ENCODE measurements at regions not wholly inside any gene's neighbourhood (a gene's known extent, or its start where the extent isn't known, plus 50 kb on each side); places are given as distances from the start of the nearest gene placed in this dataset.

GRCh38 chr10:71123023-71123422 is 89.3 kb upstream of the UNC5B start:
- DNase-seq (ENCODE audit: low read depth): no peak

- DNase-seq (ENCODE audit: low read depth): no peak
Observed at GRCh38 chr10:71124921-71125748, 87.2 kb upstream of the UNC5B start.

GRCh38 chr10:71125749-71126107 is 86.6 kb upstream of the UNC5B start:
- no peak for DNase-seq (ENCODE audit: low read depth)

- no peak for DNase-seq (ENCODE audit: low read depth)
Observed at GRCh38 chr10:71126432-71126831, 85.9 kb upstream of the UNC5B start.

- no peak for DNase-seq (ENCODE audit: low read depth)
Observed at GRCh38 chr10:71127104-71127503, 85.3 kb upstream of the UNC5B start.

- no peak for DNase-seq (ENCODE audit: low read depth)
Observed at GRCh38 chr10:71127773-71128172, 84.6 kb upstream of the UNC5B start.

GRCh38 chr10:71128311-71128980 is 83.9 kb upstream of the UNC5B start:
- peak; percentile 23 for DNase-seq (ENCODE audit: low read depth)

- DNase-seq (ENCODE audit: low read depth): no peak
Observed at GRCh38 chr10:71131096-71131495, 81.3 kb upstream of the UNC5B start.

- DNase-seq (ENCODE audit: low read depth): no peak
Observed at GRCh38 chr10:71131508-71132088, 80.8 kb upstream of the UNC5B start.

GRCh38 chr10:71132321-71132810 is 80.0 kb upstream of the UNC5B start:
- no peak for DNase-seq (ENCODE audit: low read depth)

GRCh38 chr10:71133710-71134686 is 78.4 kb upstream of the UNC5B start:
- no peak for DNase-seq (ENCODE audit: low read depth)

GRCh38 chr10:71134732-71135211 is 77.6 kb upstream of the UNC5B start:
- no peak for DNase-seq (ENCODE audit: low read depth)

GRCh38 chr10:71135236-71135635 is 77.1 kb upstream of the UNC5B start:
- no peak for DNase-seq (ENCODE audit: low read depth)

GRCh38 chr10:71136036-71136721 is 76.2 kb upstream of the UNC5B start:
- no peak for DNase-seq (ENCODE audit: low read depth)

GRCh38 chr10:71137701-71138100 is 74.7 kb upstream of the UNC5B start:
- DNase-seq (ENCODE audit: low read depth): no peak

- no peak for DNase-seq (ENCODE audit: low read depth)
Observed at GRCh38 chr10:71138166-71138830, 74.1 kb upstream of the UNC5B start.

GRCh38 chr10:71141528-71141927 is 70.8 kb upstream of the UNC5B start:
- DNase-seq (ENCODE audit: low read depth): no peak

GRCh38 chr10:71143170-71143569 is 69.2 kb upstream of the UNC5B start:
- DNase-seq (ENCODE audit: low read depth): no peak

GRCh38 chr10:71143610-71144009 is 68.8 kb upstream of the UNC5B start:
- no peak for DNase-seq (ENCODE audit: low read depth)

- DNase-seq (ENCODE audit: low read depth): no peak
Observed at GRCh38 chr10:71144824-71145223, 67.5 kb upstream of the UNC5B start.
